CD8-positive, alpha-beta memory T cell (primary cell): ENCODE measurements at regions not wholly inside any gene's neighbourhood (a gene's known extent, or its start where the extent isn't known, plus 50 kb on each side); places are given as distances from the start of the nearest gene placed in this dataset.

ENCODE experiments used
- CTCF ChIA-PET: fragments of 350-600 bp; sonication (Branson Sonifier 250); formaldehyde crosslinking; loops from one replicate; lab custom pipeline; 2021; ENCODE audit warnings: antibody characterized with exemption; lab: Charles Lee
- POLR2A ChIA-PET: fragments of 350-600 bp; sonication (Branson Sonifier 250); formaldehyde crosslinking; loops from one replicate; lab custom pipeline; 2021; ENCODE audit warnings: antibody characterized with exemption; lab: Charles Lee
- DNase-seq, 5 donors: peaks; one replicate each; pipeline versions ENCODE4 v3.0.0 to v3.0.0-alpha.2; 2020 to 2022; ENCODE audit warnings: mixed read lengths in 1 of 5
- H3K27ac ChIP-seq: one replicate; pipeline ENCODE4 v1.7.0; 2013; ENCODE audit warnings: low read depth, mild to moderate bottlenecking, low read length, moderate library complexity
- H3K27me3 ChIP-seq: 2 replicates; pipeline ENCODE4 v1.7.0; 2013; ENCODE audit warnings: low read length, mild to moderate bottlenecking; ENCODE audit not compliant: insufficient read depth, poor library complexity, severe bottlenecking
- H3K36me3 ChIP-seq: 2 replicates; pipeline ENCODE4 v1.7.0; 2013; ENCODE audit warnings: mild to moderate bottlenecking, low read length, moderate library complexity; ENCODE audit not compliant: insufficient read depth
- H3K4me1 ChIP-seq: 2 replicates; pipeline ENCODE4 v1.7.0; 2013; ENCODE audit warnings: mild to moderate bottlenecking, low read length, moderate library complexity; ENCODE audit not compliant: insufficient read depth
- H3K4me3 ChIP-seq: 2 replicates; pipeline ENCODE4 v1.7.0; 2013; ENCODE audit warnings: mild to moderate bottlenecking, low read length
- H3K9me3 ChIP-seq: 2 replicates; pipeline ENCODE4 v1.7.0; 2013; ENCODE audit warnings: mild to moderate bottlenecking, low read length
- H3K27ac Mint-ChIP-seq, 8 donors: one replicate each; pipeline ENCODE4 v1.8.0; 2020 to 2021; ENCODE audit warnings: mixed read lengths in 8 of 8, mild to moderate bottlenecking in 6 of 8, inconsistent platforms in 3 of 8, moderate library complexity in 3 of 8
- H3K27me3 Mint-ChIP-seq, 2 donors: one replicate each; pipeline ENCODE4 v1.8.0; 2020 to 2021; ENCODE audit warnings: mixed read lengths in 2 of 2, mild to moderate bottlenecking in 1 of 2, moderate library complexity in 1 of 2
- H3K36me3 Mint-ChIP-seq, 3 donors: one replicate each; pipeline ENCODE4 v1.8.0; 2020 to 2021; ENCODE audit warnings: mixed read lengths in 3 of 3, inconsistent platforms in 1 of 3, mild to moderate bottlenecking in 1 of 3
- H3K4me1 Mint-ChIP-seq, 3 donors: one replicate each; pipeline ENCODE4 v1.8.0; 2020 to 2021; ENCODE audit warnings: mixed read lengths in 3 of 3, inconsistent platforms in 1 of 3, mild to moderate bottlenecking in 1 of 3
- H3K4me3 Mint-ChIP-seq, 7 donors: one replicate each; pipeline ENCODE4 v1.8.0; 2020 to 2021; ENCODE audit warnings: mixed read lengths in 7 of 7, mild to moderate bottlenecking in 6 of 7, moderate library complexity in 4 of 7, inconsistent platforms in 2 of 7
- H3K9me3 Mint-ChIP-seq, 5 donors: one replicate each; pipeline ENCODE4 v1.8.0; 2020 to 2022; ENCODE audit warnings: mixed read lengths in 5 of 5, mild to moderate bottlenecking in 3 of 5, moderate library complexity in 2 of 5, inconsistent platforms in 1 of 5

GRCh38 chr3:107128946-107129345 lies 248.3 kb upstream of the CCDC54 start:
- Mint-ChIP-seq H3K27ac (no peak overlapping the region), H3K9me3 (peaks cover 0 to 3% (median 1%) of the 10 kb centered on the region in 5 donors), H3K4me1 (no peaks in the 10 kb centered on the region), H3K36me3 (no peaks in the 10 kb centered on the region), H3K4me3 (no peak overlapping the region), H3K27me3 (peaks cover 0 to 8% of the 10 kb centered on the region in 2 donors)
- Histone ChIP-seq H3K27ac (no peak overlapping the region), H3K4me3 (no peak overlapping the region), H3K9me3 (no peaks in the 10 kb centered on the region), H3K36me3 (no peaks in the 10 kb centered on the region), H3K27me3 (no peaks in the 10 kb centered on the region), H3K4me1 (no peaks in the 10 kb centered on the region)
- POLR2A ChIA-PET = no interaction called here
- CTCF ChIA-PET = no interaction called here
- DNase-seq = no peak

- H3K4me1 ChIP-seq = no peaks in the 10 kb centered on the region
- no peak overlapping the region for H3K27ac Mint-ChIP-seq
- no peaks in the 10 kb centered on the region for H3K36me3 Mint-ChIP-seq
- ChIA-PET CTCF (no interaction called here), POLR2A (no interaction called here)
- H3K27me3 Mint-ChIP-seq = peaks cover 0 to 8% of the 10 kb centered on the region in 2 donors
- no peak overlapping the region for H3K4me3 Mint-ChIP-seq
- peaks cover 0 to 3% (median 1%) of the 10 kb centered on the region in 5 donors for H3K9me3 Mint-ChIP-seq
- no peak overlapping the region for H3K27ac ChIP-seq
- no peak overlapping the region for H3K4me3 ChIP-seq
- H3K27me3 ChIP-seq = no peaks in the 10 kb centered on the region
- no peaks in the 10 kb centered on the region for H3K9me3 ChIP-seq
- DNase-seq = no peak
- H3K36me3 ChIP-seq = no peaks in the 10 kb centered on the region
- no peaks in the 10 kb centered on the region for H3K4me1 Mint-ChIP-seq
Observed at GRCh38 chr3:107130089-107130700, 247.0 kb upstream of the CCDC54 start.

- H3K27ac ChIP-seq = no peak overlapping the region
- H3K4me1 Mint-ChIP-seq = no peaks in the 10 kb centered on the region
- peaks cover 0 to 4% of the 10 kb centered on the region in 2 donors for H3K27me3 Mint-ChIP-seq
- no peak overlapping the region for H3K4me3 ChIP-seq
- H3K27me3 ChIP-seq = no peaks in the 10 kb centered on the region
- H3K27ac Mint-ChIP-seq = no peak overlapping the region
- ChIA-PET CTCF (no interaction called here), POLR2A (no interaction called here)
- H3K36me3 Mint-ChIP-seq = no peaks in the 10 kb centered on the region
- H3K4me1 ChIP-seq = no peaks in the 10 kb centered on the region
- no peaks in the 10 kb centered on the region for H3K9me3 ChIP-seq
- no peak for DNase-seq
- H3K4me3 Mint-ChIP-seq = no peak overlapping the region
- H3K9me3 Mint-ChIP-seq = peaks cover 0 to 3% (median 1%) of the 10 kb centered on the region in 5 donors
- H3K36me3 ChIP-seq = no peaks in the 10 kb centered on the region
Observed at GRCh38 chr3:107132674-107133073, 244.6 kb upstream of the CCDC54 start.

- Histone ChIP-seq H3K9me3 (no peaks in the 10 kb centered on the region), H3K27ac (no peak overlapping the region), H3K4me1 (no peaks in the 10 kb centered on the region), H3K4me3 (no peak overlapping the region), H3K36me3 (no peaks in the 10 kb centered on the region), H3K27me3 (no peaks in the 10 kb centered on the region)
- Mint-ChIP-seq H3K4me3 (no peak overlapping the region), H3K27ac (no peak overlapping the region), H3K27me3 (no peaks in the 10 kb centered on the region), H3K9me3 (peaks cover 0 to 3% (median 1%) of the 10 kb centered on the region in 5 donors), H3K36me3 (no peaks in the 10 kb centered on the region), H3K4me1 (no peaks in the 10 kb centered on the region)
- ChIA-PET CTCF (no interaction called here), POLR2A (no interaction called here)
- DNase-seq = no peak
Observed at GRCh38 chr3:107133891-107134290, 243.3 kb upstream of the CCDC54 start.

- ChIA-PET CTCF (no interaction called here), POLR2A (no interaction called here)
- Mint-ChIP-seq H3K4me3 (no peak overlapping the region), H3K4me1 (no peaks in the 10 kb centered on the region), H3K27ac (no peak overlapping the region), H3K9me3 (peaks cover 0 to 9% (median 1%) of the 10 kb centered on the region in 5 donors), H3K27me3 (peaks cover 2 to 18% of the 10 kb centered on the region in 2 donors), H3K36me3 (no peaks in the 10 kb centered on the region)
- no peaks in the 10 kb centered on the region for H3K9me3 ChIP-seq
- H3K27ac ChIP-seq = no peak overlapping the region
- DNase-seq = no peak
- no peaks in the 10 kb centered on the region for H3K36me3 ChIP-seq
- H3K4me1 ChIP-seq = no peaks in the 10 kb centered on the region
- H3K27me3 ChIP-seq = no peaks in the 10 kb centered on the region
- H3K4me3 ChIP-seq = no peak overlapping the region
Observed at GRCh38 chr3:107142171-107142570, 235.1 kb upstream of the CCDC54 start.

- H3K9me3 Mint-ChIP-seq = peaks cover 0 to 9% (median 1%) of the 10 kb centered on the region in 5 donors
- no peaks in the 10 kb centered on the region for H3K4me1 ChIP-seq
- no peaks in the 10 kb centered on the region for H3K9me3 ChIP-seq
- H3K4me3 Mint-ChIP-seq = no peak overlapping the region
- H3K36me3 Mint-ChIP-seq = no peaks in the 10 kb centered on the region
- H3K27ac Mint-ChIP-seq = peak overlapping the region in 1 of 8 donors; percentile 77
- no peak for DNase-seq
- POLR2A ChIA-PET = no interaction called here
- CTCF ChIA-PET = no interaction called here
- H3K27me3 ChIP-seq = no peaks in the 10 kb centered on the region
- no peak overlapping the region for H3K27ac ChIP-seq
- H3K4me1 Mint-ChIP-seq = no peaks in the 10 kb centered on the region
- no peak overlapping the region for H3K4me3 ChIP-seq
- H3K36me3 ChIP-seq = no peaks in the 10 kb centered on the region
- H3K27me3 Mint-ChIP-seq = peaks cover 2 to 18% of the 10 kb centered on the region in 2 donors
Observed at GRCh38 chr3:107142786-107143575, 234.3 kb upstream of the CCDC54 start.

GRCh38 chr3:107150675-107151074 lies 226.6 kb upstream of the CCDC54 start:
- ChIA-PET CTCF (no interaction called here), POLR2A (no interaction called here)
- Histone ChIP-seq H3K4me3 (no peak overlapping the region), H3K27ac (no peak overlapping the region), H3K9me3 (no peaks in the 10 kb centered on the region), H3K27me3 (no peaks in the 10 kb centered on the region), H3K36me3 (no peaks in the 10 kb centered on the region), H3K4me1 (no peaks in the 10 kb centered on the region)
- H3K27me3 Mint-ChIP-seq = peaks cover 2 to 6% of the 10 kb centered on the region in 2 donors
- H3K9me3 Mint-ChIP-seq = peaks cover 0 to 3% (median 3%) of the 10 kb centered on the region in 5 donors
- no peaks in the 10 kb centered on the region for H3K4me1 Mint-ChIP-seq
- H3K4me3 Mint-ChIP-seq = no peak overlapping the region
- DNase-seq = no peak
- no peaks in the 10 kb centered on the region for H3K36me3 Mint-ChIP-seq
- H3K27ac Mint-ChIP-seq = no peak overlapping the region

GRCh38 chr3:107153981-107154380 lies 223.3 kb upstream of the CCDC54 start:
- no peak overlapping the region for H3K27ac ChIP-seq
- no peak for DNase-seq
- H3K27me3 Mint-ChIP-seq = peaks cover 4 to 6% of the 10 kb centered on the region in 2 donors
- H3K4me1 Mint-ChIP-seq = no peaks in the 10 kb centered on the region
- CTCF ChIA-PET = no interaction called here
- H3K27me3 ChIP-seq = no peaks in the 10 kb centered on the region
- no peaks in the 10 kb centered on the region for H3K9me3 ChIP-seq
- POLR2A ChIA-PET = no interaction called here
- H3K27ac Mint-ChIP-seq = no peak overlapping the region
- H3K36me3 ChIP-seq = no peaks in the 10 kb centered on the region
- no peak overlapping the region for H3K4me3 Mint-ChIP-seq
- H3K9me3 Mint-ChIP-seq = peaks cover 14 to 19% (median 18%) of the 10 kb centered on the region in 5 donors
- no peak overlapping the region for H3K4me3 ChIP-seq
- no peaks in the 10 kb centered on the region for H3K4me1 ChIP-seq
- no peaks in the 10 kb centered on the region for H3K36me3 Mint-ChIP-seq
